Loucy (cell line): ENCODE measurements at regions not wholly inside any gene's neighbourhood (a gene's known extent, or its start where the extent isn't known, plus 50 kb on each side); places are given as distances from the start of the nearest gene placed in this dataset.

ENCODE experiments used
- H2AFZ ChIP-seq: fragments of 200-600 bp; sonication (generic); 2 replicates; pipeline ENCODE4 v1.6.0; 2016; ENCODE audit warnings: antibody characterized with exemption, mild to moderate bottlenecking, low read length, moderate library complexity
- H3F3A ChIP-seq: fragments of 200-600 bp; 2 replicates; pipeline ENCODE4 v1.6.0; 2016; ENCODE audit warnings: antibody characterized with exemption, low read depth, mild to moderate bottlenecking
- H3K27me3 ChIP-seq: fragments of 200-600 bp; sonication (generic); 2 replicates; pipeline ENCODE4 v1.6.1; 2014; ENCODE audit warnings: low read length, mild to moderate bottlenecking; ENCODE audit not compliant: insufficient read depth, poor library complexity, severe bottlenecking
- H3K36me3 ChIP-seq: fragments of 200-600 bp; sonication (generic); 2 replicates; pipeline ENCODE4 v1.6.1; 2016; ENCODE audit warnings: low read length; ENCODE audit not compliant: insufficient read depth
- H3K4me1 ChIP-seq: fragments of 200-600 bp; sonication (generic); 2 replicates; pipeline ENCODE4 v1.5.1; 2014; ENCODE audit warnings: low read length, mild to moderate bottlenecking; ENCODE audit not compliant: insufficient read depth, poor library complexity, severe bottlenecking
- H3K4me2 ChIP-seq: fragments of 200-600 bp; sonication (generic); 2 replicates; pipeline ENCODE4 v1.6.0; 2014; ENCODE audit warnings: antibody characterized with exemption, low read length, low read depth, mild to moderate bottlenecking; ENCODE audit not compliant: poor library complexity, severe bottlenecking
- H3K4me3 ChIP-seq: fragments of 200-600 bp; sonication (generic); 2 replicates; pipeline ENCODE4 v1.5.1; 2014; ENCODE audit warnings: low read length, mild to moderate bottlenecking, mixed read lengths; ENCODE audit not compliant: poor library complexity, severe bottlenecking
- H3K79me2 ChIP-seq: fragments of 200-600 bp; sonication (generic); 2 replicates; pipeline ENCODE4 v1.6.1; 2014; ENCODE audit warnings: low read length; ENCODE audit not compliant: insufficient read depth
- H3K9ac ChIP-seq: fragments of 200-600 bp; sonication (generic); 2 replicates; pipeline ENCODE4 v1.6.0; 2014; ENCODE audit warnings: mild to moderate bottlenecking, low read depth, low read length, moderate library complexity; ENCODE audit not compliant: poor library complexity, severe bottlenecking
- H3K9me2 ChIP-seq: fragments of 200-600 bp; sonication (generic); replicated peaks from 2 replicates; pipeline ENCODE4 v1.6.1; 2016; ENCODE audit warnings: low read depth, low read length, mixed read lengths
- H3K9me3 ChIP-seq: fragments of 200-600 bp; sonication (generic); 2 replicates; pipeline ENCODE4 v1.6.1; 2014; ENCODE audit warnings: mild to moderate bottlenecking, antibody characterized with exemption, low read length, low read depth; ENCODE audit not compliant: insufficient read depth
- H4K20me1 ChIP-seq: fragments of 200-600 bp; sonication (generic); 2 replicates; pipeline ENCODE4 v1.6.0; 2014; ENCODE audit warnings: antibody characterized with exemption, low read length, mild to moderate bottlenecking; ENCODE audit not compliant: insufficient read depth, poor library complexity, severe bottlenecking
- CTCF ChIP-seq: fragments of 200-600 bp; sonication (generic); conservative IDR thresholded peaks from 2 replicates; pipeline ENCODE4 v1.5.1; 2014; ENCODE audit warnings: mild to moderate bottlenecking, antibody characterized with exemption, low read length
- EZH2phosphoT487 ChIP-seq: fragments of 200-600 bp; IDR thresholded peaks from 2 replicates; pipeline ENCODE4 v1.6.1; 2018; ENCODE audit warnings: antibody characterized with exemption, mild to moderate bottlenecking, moderate library complexity, borderline replicate concordance

GRCh38 chr5:89203611-89204010 lies 320.6 kb upstream of the MEF2C start:
- H3K79me2 ChIP-seq, result no peaks in the 10 kb centered on the region
- no peak overlapping the region for H3K9ac ChIP-seq
- H3K36me3 ChIP-seq, result no peaks in the 10 kb centered on the region
- H3K9me3 ChIP-seq, result peaks cover 10% of the 10 kb centered on the region; the same call in 1 of the 2 replicates
- TF ChIP-seq EZH2phosphoT487 (no peak), CTCF (no peak)
- no peaks in the 10 kb centered on the region for H3K27me3 ChIP-seq
- H3K4me2 ChIP-seq, result no peak overlapping the region
- no peaks in the 10 kb centered on the region for H3F3A ChIP-seq
- H3K9me2 ChIP-seq, result no peaks in the 10 kb centered on the region
- H2AFZ ChIP-seq, result no peak overlapping the region
- H3K4me1 ChIP-seq, result no peaks in the 10 kb centered on the region
- no peak overlapping the region for H3K4me3 ChIP-seq
- H4K20me1 ChIP-seq, result no peaks in the 10 kb centered on the region

GRCh38 chr5:89200899-89201298 lies 317.9 kb upstream of the MEF2C start:
- Histone ChIP-seq H3K9me3 (peaks cover 10% of the 10 kb centered on the region; the same call in 1 of the 2 replicates), H4K20me1 (no peaks in the 10 kb centered on the region), H3F3A (no peaks in the 10 kb centered on the region), H3K27me3 (no peaks in the 10 kb centered on the region), H3K9ac (no peak overlapping the region), H2AFZ (no peak overlapping the region), H3K9me2 (no peaks in the 10 kb centered on the region), H3K79me2 (no peaks in the 10 kb centered on the region), H3K4me1 (no peaks in the 10 kb centered on the region), H3K4me3 (no peak overlapping the region), H3K36me3 (no peaks in the 10 kb centered on the region), H3K4me2 (no peak overlapping the region)
- no peak for TF ChIP-seq EZH2phosphoT487
- no peak for TF ChIP-seq CTCF

- H3K9ac ChIP-seq, result no peak overlapping the region
- no peaks in the 10 kb centered on the region for H3K27me3 ChIP-seq
- H3K79me2 ChIP-seq, result no peaks in the 10 kb centered on the region
- no peak overlapping the region for H3K4me2 ChIP-seq
- no peak overlapping the region for H3K4me3 ChIP-seq
- peaks cover 10% of the 10 kb centered on the region; the same call in 1 of the 2 replicates for H3K9me3 ChIP-seq
- H3K9me2 ChIP-seq, result no peaks in the 10 kb centered on the region
- TF ChIP-seq EZH2phosphoT487 (no peak), CTCF (no peak)
- no peaks in the 10 kb centered on the region for H3K36me3 ChIP-seq
- H4K20me1 ChIP-seq, result no peaks in the 10 kb centered on the region
- no peaks in the 10 kb centered on the region for H3F3A ChIP-seq
- H3K4me1 ChIP-seq, result no peaks in the 10 kb centered on the region
- no peak overlapping the region for H2AFZ ChIP-seq
Observed at GRCh38 chr5:89199306-89199705, 316.3 kb upstream of the MEF2C start.
